NCI-H2171 (cell line): ENCODE measurements at regions not wholly inside any gene's neighbourhood (a gene's known extent, or its start where the extent isn't known, plus 50 kb on each side); places are given as distances from the start of the nearest gene placed in this dataset.

Source experiments
- DNase-seq: peaks from one replicate; lab custom pipeline; 2025; lab: John Stamatoyannopoulos, UW

GRCh38 chr3:106217745-106218144 is 348.9 kb upstream of the CBLB start:
- no peak for DNase-seq

GRCh38 chr3:106227068-106227467 is 358.3 kb upstream of the CBLB start:
- DNase-seq = no peak

- no peak for DNase-seq
These were observed 359.5 kb upstream of the CBLB start for GRCh38 chr3:106228271-106228670.

- no peak for DNase-seq
These were observed 360.9 kb upstream of the CBLB start for GRCh38 chr3:106229495-106230278.

- no peak for DNase-seq
These were observed 362.3 kb upstream of the CBLB start for GRCh38 chr3:106231086-106231485.

GRCh38 chr3:106232956-106233355 is 364.1 kb upstream of the CBLB start:
- DNase-seq = no peak

- no peak for DNase-seq
These were observed 370.4 kb upstream of the CBLB start for GRCh38 chr3:106239195-106239697.

GRCh38 chr3:106241593-106241992 is 372.8 kb upstream of the CBLB start:
- no peak for DNase-seq

GRCh38 chr3:106242781-106243180 is 374.0 kb upstream of the CBLB start:
- no peak for DNase-seq

- no peak for DNase-seq
These were observed 376.6 kb upstream of the CBLB start for GRCh38 chr3:106245400-106245799.

GRCh38 chr3:106247902-106248684 is 379.3 kb upstream of the CBLB start:
- DNase-seq = no peak

GRCh38 chr3:106249159-106249558 is 380.3 kb upstream of the CBLB start:
- peak; percentile 8 for DNase-seq

- DNase-seq = no peak
These were observed 381.2 kb upstream of the CBLB start for GRCh38 chr3:106249981-106250380.

- DNase-seq = no peak
These were observed 382.5 kb upstream of the CBLB start for GRCh38 chr3:106251160-106251892.

GRCh38 chr3:106255870-106256248 is 387.0 kb upstream of the CBLB start:
- DNase-seq = no peak

- no peak for DNase-seq
These were observed 387.6 kb upstream of the CBLB start for GRCh38 chr3:106256249-106256957.

- no peak for DNase-seq
These were observed 388.4 kb upstream of the CBLB start for GRCh38 chr3:106257172-106257571.

- DNase-seq = no peak
These were observed 392.6 kb upstream of the CBLB start for GRCh38 chr3:106261396-106261795.

- no peak for DNase-seq
These were observed 393.3 kb upstream of the CBLB start for GRCh38 chr3:106261915-106262683.

GRCh38 chr3:106263011-106263410 is 394.2 kb upstream of the CBLB start:
- no peak for DNase-seq

- no peak for DNase-seq
These were observed 394.7 kb upstream of the CBLB start for GRCh38 chr3:106263546-106263945.
